ENCODE measurements at regions not wholly inside any gene's neighbourhood (a gene's known extent, or its start where the extent isn't known, plus 50 kb on each side); places are given as distances from the start of the nearest gene placed in this dataset.

- TF ChIP-seq CTCF (IDR thresholded peaks at IDR 0.05): no peak
- no peak for TF ChIP-seq ZFX (IDR thresholded peaks at IDR 0.05; ENCODE audit: borderline replicate concordance)
Observed at GRCh38 chr10:57823398-57823797, 444.3 kb downstream of the IPMK start.

All from 22Rv1 (cell line).